ENCODE measurements at regions not wholly inside any gene's neighbourhood (a gene's known extent, or its start where the extent isn't known, plus 50 kb on each side); places are given as distances from the start of the nearest gene placed in this dataset.
"Not testable (repeated sequence)": the region's sequence is repeated elsewhere in the genome, so short reads cannot be mapped to it uniquely, and the experiment has no call there.

DNA sequence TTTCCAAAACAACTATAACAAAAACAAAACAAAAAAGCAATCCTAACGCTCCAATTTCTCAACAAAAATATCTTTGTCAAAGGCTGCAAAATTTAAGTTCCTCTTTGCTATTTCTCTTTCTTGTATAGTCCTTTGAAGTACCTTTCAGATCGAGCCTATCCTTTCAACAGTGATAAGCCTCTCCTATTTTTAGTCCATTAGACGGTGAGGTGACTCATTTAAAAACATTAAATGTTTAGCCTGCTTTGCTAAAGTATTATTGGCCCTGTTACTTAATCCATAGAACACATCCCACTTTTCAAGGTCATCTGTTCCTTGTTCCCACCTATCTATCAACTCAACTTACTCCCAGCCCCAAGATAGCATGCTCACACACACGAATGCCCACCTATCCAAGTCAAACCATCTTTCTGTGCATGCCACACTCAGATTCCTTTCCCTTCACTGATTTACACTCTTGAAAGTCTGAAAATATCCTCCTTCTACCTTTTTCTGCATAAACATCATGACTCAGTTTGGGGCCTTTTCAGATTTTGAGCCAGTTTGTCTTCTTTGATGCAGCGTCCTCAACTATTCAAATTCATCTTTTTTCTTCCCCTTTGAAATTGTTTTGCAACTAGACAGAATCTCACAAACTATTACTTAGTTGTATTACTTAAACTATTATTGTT, 224.9 kb upstream of the TMEM229A start:
- H3K4me3 ChIP-seq (ENCODE audit: low read depth, low read length), result no peak overlapping the region
- H3K36me3 ChIP-seq (ENCODE audit: insufficient read depth, low read length), result no peaks in the 10 kb centered on the region
- no peaks in the 10 kb centered on the region for H3K79me2 ChIP-seq (ENCODE audit: control insufficient read depth, insufficient read depth, low read length, unreplicated experiment)
- no peaks in the 10 kb centered on the region for H3K4me1 ChIP-seq (ENCODE audit: control insufficient read depth, insufficient read depth, low read length, unreplicated experiment)
- H2AFZ ChIP-seq (ENCODE audit: low read length, unreplicated experiment), result no peak overlapping the region
- no peak overlapping the region for H3K27ac ChIP-seq (ENCODE audit: low read depth, low read length)
- H3K27me3 ChIP-seq (ENCODE audit: insufficient read depth, low read length), result no peaks in the 10 kb centered on the region

DNA sequence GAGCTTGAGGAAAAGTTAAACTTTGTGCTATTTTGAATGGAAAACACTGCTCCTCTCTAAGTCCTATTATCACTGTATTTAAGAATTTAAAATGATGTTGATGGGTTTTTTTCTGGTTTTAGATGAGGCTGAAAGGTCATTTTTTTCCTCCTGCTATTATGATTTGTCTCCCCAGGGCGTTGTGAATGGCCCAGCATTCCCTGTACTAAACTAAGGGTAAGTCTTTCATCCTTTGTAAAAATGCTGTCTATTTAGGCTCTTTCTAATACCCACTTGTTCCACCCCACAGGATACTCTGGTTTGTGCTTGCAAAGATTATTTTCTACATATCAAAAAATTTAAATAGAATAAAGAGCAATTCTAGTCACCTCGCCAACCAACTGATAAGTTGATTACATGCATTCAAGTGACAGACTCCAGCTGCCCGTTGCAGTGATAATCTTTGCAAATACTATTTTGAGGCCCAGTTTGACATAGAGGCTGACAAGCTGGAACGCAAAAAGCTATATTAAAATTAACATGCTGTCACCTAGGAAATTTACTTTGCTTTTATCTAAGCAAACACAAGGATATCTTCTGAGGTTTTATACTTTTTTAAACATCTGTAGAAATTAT, 222.3 kb upstream of the TMEM229A start:
- Histone ChIP-seq H3K27ac (ENCODE audit: low read depth, low read length) (no peak overlapping the region), H3K4me3 (ENCODE audit: low read depth, low read length) (no peak overlapping the region), H2AFZ (ENCODE audit: low read length, unreplicated experiment) (no peak overlapping the region), H3K4me1 (ENCODE audit: control insufficient read depth, insufficient read depth, low read length, unreplicated experiment) (no peaks in the 10 kb centered on the region), H3K27me3 (ENCODE audit: insufficient read depth, low read length) (no peaks in the 10 kb centered on the region), H3K79me2 (ENCODE audit: control insufficient read depth, insufficient read depth, low read length, unreplicated experiment) (no peaks in the 10 kb centered on the region), H3K36me3 (ENCODE audit: insufficient read depth, low read length) (no peaks in the 10 kb centered on the region)

DNA sequence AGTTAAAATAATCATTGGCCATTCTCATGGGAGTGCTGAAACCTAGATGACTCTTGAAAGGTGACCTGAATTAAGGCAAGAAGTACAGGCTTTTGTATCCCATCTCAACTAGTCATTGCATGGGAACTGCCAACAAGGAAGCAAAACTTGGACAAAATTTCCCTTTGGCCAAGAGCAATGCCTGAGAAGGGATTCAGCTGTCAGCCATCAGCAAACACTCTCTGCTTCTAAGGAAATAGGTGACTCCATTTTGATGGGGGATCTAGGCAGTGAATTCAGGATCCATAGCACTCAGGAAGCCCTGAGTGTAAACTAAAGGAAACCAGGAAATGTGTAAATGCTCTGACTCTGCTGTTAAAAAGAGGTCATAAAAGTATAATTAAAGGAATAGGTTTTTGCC, 221.5 kb upstream of the TMEM229A start:
- Histone ChIP-seq H2AFZ (ENCODE audit: low read length, unreplicated experiment) (no peak overlapping the region), H3K4me3 (ENCODE audit: low read depth, low read length) (no peak overlapping the region), H3K36me3 (ENCODE audit: insufficient read depth, low read length) (no peaks in the 10 kb centered on the region), H3K27me3 (ENCODE audit: insufficient read depth, low read length) (no peaks in the 10 kb centered on the region), H3K4me1 (ENCODE audit: control insufficient read depth, insufficient read depth, low read length, unreplicated experiment) (no peaks in the 10 kb centered on the region), H3K79me2 (ENCODE audit: control insufficient read depth, insufficient read depth, low read length, unreplicated experiment) (no peaks in the 10 kb centered on the region), H3K27ac (ENCODE audit: low read depth, low read length) (no peak overlapping the region)

DNA sequence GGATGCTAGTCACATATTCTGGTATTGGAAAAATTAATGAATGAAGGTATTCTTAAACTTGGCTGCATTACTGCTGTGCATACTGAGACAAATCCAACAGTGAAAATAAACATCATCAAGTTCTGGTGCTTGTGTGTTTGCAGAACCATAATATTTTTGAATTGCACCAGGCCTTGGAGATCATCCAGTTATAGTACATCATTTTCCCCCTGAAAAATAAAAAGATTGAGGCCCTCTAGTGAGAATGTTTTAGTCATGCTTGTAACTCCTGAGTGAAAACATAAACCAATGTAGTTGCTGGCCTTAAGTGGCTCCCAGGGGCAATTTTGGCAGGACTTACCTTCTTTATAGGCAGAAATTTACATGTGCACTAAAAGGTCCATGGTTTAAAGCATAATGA, 218.8 kb upstream of the TMEM229A start:
- Histone ChIP-seq H3K4me3 (ENCODE audit: low read depth, low read length) (no peak overlapping the region), H3K27me3 (ENCODE audit: insufficient read depth, low read length) (no peaks in the 10 kb centered on the region), H3K27ac (ENCODE audit: low read depth, low read length) (no peak overlapping the region), H3K79me2 (ENCODE audit: control insufficient read depth, insufficient read depth, low read length, unreplicated experiment) (no peaks in the 10 kb centered on the region), H2AFZ (ENCODE audit: low read length, unreplicated experiment) (no peak overlapping the region), H3K4me1 (ENCODE audit: control insufficient read depth, insufficient read depth, low read length, unreplicated experiment) (no peaks in the 10 kb centered on the region), H3K36me3 (ENCODE audit: insufficient read depth, low read length) (no peaks in the 10 kb centered on the region)

DNA sequence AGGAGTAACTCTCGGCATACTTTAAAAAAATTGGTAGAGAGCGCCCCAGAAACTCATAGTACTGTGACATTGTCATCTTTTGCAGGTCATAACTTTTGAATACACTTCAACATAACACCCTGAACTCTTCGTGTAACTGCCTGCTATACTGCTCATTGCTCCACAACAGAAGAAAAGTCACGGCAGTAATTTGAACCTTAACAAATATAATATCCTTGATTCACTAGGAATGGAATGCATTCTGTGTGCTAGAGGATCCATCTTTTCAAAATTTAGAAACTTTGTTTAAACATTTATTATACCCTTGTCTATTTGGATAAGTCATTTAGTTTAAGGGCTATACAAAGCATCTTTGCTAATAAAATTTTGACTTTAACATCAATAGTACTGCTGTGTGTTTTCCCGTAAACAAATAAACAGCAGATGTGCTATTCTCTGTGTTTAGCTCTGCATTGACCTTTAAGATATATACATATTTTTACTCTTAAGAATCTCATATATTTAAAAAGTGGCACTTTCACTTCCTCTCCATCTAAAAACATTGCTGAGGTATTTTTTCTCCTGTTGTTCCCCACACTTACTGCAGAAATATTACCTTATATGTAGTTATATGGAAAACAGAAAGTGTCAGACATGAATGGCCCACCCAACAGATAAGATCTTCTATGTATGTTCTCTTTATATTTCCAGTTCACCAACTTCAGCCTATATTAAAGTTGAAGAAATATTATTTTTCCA, 217.6 kb upstream of the TMEM229A start:
- Histone ChIP-seq H3K4me3 (ENCODE audit: low read depth, low read length) (no peak overlapping the region), H3K79me2 (ENCODE audit: control insufficient read depth, insufficient read depth, low read length, unreplicated experiment) (no peaks in the 10 kb centered on the region), H3K36me3 (ENCODE audit: insufficient read depth, low read length) (no peaks in the 10 kb centered on the region), H3K27me3 (ENCODE audit: insufficient read depth, low read length) (no peaks in the 10 kb centered on the region), H2AFZ (ENCODE audit: low read length, unreplicated experiment) (no peak overlapping the region), H3K27ac (ENCODE audit: low read depth, low read length) (no peak overlapping the region), H3K4me1 (ENCODE audit: control insufficient read depth, insufficient read depth, low read length, unreplicated experiment) (no peaks in the 10 kb centered on the region)

DNA sequence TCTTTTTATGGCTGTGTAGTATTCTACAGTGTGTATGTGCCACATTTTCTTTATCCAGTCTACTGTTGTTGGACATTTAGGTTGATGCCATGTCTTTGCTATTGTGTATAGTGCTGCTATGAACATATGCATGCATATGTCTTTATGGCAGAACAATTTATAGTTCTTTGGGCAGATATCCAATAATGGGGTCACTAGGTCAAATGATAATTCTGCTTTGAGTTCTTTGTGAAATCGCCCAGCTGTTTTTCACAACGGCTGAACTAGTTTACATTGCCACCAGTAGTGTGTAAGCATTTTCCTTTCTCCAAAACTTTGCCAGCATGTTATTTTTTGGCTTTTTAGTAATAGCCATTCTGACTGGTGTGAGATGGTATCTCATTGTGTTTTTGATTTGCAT, 214.8 kb upstream of the TMEM229A start:
- H3K36me3 ChIP-seq (ENCODE audit: insufficient read depth, low read length), result no peaks in the 10 kb centered on the region
- H2AFZ ChIP-seq (ENCODE audit: low read length, unreplicated experiment), result no peak overlapping the region
- no peak overlapping the region for H3K4me3 ChIP-seq (ENCODE audit: low read depth, low read length)
- H3K79me2 ChIP-seq (ENCODE audit: control insufficient read depth, insufficient read depth, low read length, unreplicated experiment), result no peaks in the 10 kb centered on the region
- H3K27ac ChIP-seq (ENCODE audit: low read depth, low read length), result no peak overlapping the region
- no peaks in the 10 kb centered on the region for H3K4me1 ChIP-seq (ENCODE audit: control insufficient read depth, insufficient read depth, low read length, unreplicated experiment)
- H3K27me3 ChIP-seq (ENCODE audit: insufficient read depth, low read length), result no peaks in the 10 kb centered on the region

DNA sequence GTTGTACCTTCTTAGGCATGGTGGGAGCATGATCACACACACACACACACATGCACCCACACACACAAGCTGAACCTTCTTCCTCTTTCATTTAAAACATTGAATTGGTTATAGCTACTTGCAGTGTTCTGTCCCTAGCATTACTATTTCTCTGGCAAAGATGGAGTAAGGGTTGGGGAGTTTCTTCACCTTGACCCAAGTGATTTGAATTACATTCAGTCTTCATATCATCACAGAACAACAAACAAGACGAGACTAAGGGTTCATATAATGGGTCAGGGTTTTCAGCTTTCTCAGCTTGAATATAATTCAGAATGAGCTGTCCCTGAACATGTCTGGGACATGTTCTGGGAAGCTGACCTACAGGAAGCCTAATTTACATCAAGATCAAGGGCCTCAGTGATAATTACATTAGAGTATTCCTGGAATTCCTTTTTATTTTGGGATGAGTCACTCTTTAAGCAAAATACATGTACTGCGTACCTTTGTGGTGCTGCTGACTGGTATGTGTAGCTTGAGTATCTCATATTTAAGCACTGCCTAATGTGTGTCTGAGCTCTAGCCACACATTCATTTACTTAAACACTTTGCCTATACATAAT, 213.5 kb upstream of the TMEM229A start:
- Histone ChIP-seq H3K4me1 (ENCODE audit: control insufficient read depth, insufficient read depth, low read length, unreplicated experiment) (no peaks in the 10 kb centered on the region), H3K27me3 (ENCODE audit: insufficient read depth, low read length) (no peaks in the 10 kb centered on the region), H3K4me3 (ENCODE audit: low read depth, low read length) (no peak overlapping the region), H3K36me3 (ENCODE audit: insufficient read depth, low read length) (no peaks in the 10 kb centered on the region), H3K27ac (ENCODE audit: low read depth, low read length) (no peak overlapping the region), H2AFZ (ENCODE audit: low read length, unreplicated experiment) (no peak overlapping the region), H3K79me2 (ENCODE audit: control insufficient read depth, insufficient read depth, low read length, unreplicated experiment) (no peaks in the 10 kb centered on the region)

DNA sequence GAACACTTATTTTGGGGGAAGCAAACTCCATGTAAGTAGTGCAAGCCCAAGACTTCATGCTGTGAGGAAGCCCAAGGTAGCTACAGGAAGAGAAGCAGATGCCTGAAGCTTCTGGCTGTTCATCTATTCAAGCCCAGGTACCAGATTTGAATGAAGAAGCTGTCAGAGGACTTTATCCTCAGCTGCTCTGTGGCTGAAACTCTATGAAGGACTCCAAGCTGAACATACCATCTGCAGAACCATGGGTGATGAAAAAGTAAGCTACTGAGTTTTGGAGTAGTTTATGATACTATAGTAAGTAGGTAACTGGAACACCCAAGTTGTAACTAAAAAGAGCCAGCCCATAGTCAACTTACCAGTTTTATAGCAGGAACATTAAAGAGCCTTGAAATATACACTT, 211.6 kb upstream of the TMEM229A start:
- H3K36me3 ChIP-seq (ENCODE audit: insufficient read depth, low read length); H3K27me3 ChIP-seq (ENCODE audit: insufficient read depth, low read length); H3K79me2 ChIP-seq (ENCODE audit: control insufficient read depth, insufficient read depth, low read length, unreplicated experiment); H2AFZ ChIP-seq (ENCODE audit: low read length, unreplicated experiment); H3K27ac ChIP-seq (ENCODE audit: low read depth, low read length); H3K4me3 ChIP-seq (ENCODE audit: low read depth, low read length); H3K4me1 ChIP-seq (ENCODE audit: control insufficient read depth, insufficient read depth, low read length, unreplicated experiment): not testable (repeated sequence)

DNA sequence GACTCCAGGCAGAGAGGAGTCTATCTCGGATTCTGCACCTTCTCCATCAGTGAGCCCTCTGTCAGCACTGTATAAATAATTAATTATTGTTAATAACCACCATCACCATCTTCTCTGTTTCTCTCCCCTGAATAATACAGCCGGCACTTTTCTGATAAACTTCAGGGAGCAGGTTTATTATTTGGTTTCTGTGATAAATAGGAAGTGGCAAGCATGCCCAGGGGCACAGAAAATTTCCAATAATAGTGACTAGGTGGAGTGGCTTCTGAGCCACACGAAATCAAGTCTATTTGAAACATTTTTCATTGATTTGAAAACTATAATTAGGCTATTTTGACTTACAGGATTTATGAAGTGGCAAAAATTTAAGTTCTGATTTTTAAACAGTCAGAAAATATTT, 186.8 kb upstream of the TMEM229A start:
- Histone ChIP-seq H3K27ac (ENCODE audit: low read depth, low read length) (no peak overlapping the region), H2AFZ (ENCODE audit: low read length, unreplicated experiment) (no peak overlapping the region), H3K4me1 (ENCODE audit: control insufficient read depth, insufficient read depth, low read length, unreplicated experiment) (no peaks in the 10 kb centered on the region), H3K79me2 (ENCODE audit: control insufficient read depth, insufficient read depth, low read length, unreplicated experiment) (no peaks in the 10 kb centered on the region), H3K36me3 (ENCODE audit: insufficient read depth, low read length) (no peaks in the 10 kb centered on the region), H3K4me3 (ENCODE audit: low read depth, low read length) (no peak overlapping the region), H3K27me3 (ENCODE audit: insufficient read depth, low read length) (no peaks in the 10 kb centered on the region)

DNA sequence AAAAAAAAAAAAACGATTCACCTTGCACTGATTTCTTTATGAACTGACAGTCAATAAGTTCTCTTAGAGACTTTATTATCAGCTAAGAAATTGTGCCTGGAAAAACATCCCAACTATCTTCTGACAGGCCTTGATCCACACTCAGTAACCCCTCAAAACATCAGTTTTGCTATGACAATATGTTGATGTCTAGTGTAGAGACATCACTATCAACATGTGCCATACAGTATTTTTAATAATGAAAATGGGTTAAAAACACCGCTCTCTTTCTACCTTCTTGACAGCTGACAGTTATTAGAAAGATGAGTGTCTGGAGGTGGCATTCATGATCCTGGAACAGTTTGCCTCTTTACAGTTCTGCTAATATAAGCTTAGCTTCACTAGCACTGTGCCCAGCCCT, 175.8 kb upstream of the TMEM229A start:
- Histone ChIP-seq H3K4me3 (ENCODE audit: low read depth, low read length) (no peak overlapping the region), H3K79me2 (ENCODE audit: control insufficient read depth, insufficient read depth, low read length, unreplicated experiment) (no peaks in the 10 kb centered on the region), H2AFZ (ENCODE audit: low read length, unreplicated experiment) (no peak overlapping the region), H3K27me3 (ENCODE audit: insufficient read depth, low read length) (no peaks in the 10 kb centered on the region), H3K4me1 (ENCODE audit: control insufficient read depth, insufficient read depth, low read length, unreplicated experiment) (no peaks in the 10 kb centered on the region), H3K36me3 (ENCODE audit: insufficient read depth, low read length) (no peaks in the 10 kb centered on the region), H3K27ac (ENCODE audit: low read depth, low read length) (no peak overlapping the region)
